RWPE1 (cell line): ENCODE measurements at regions not wholly inside any gene's neighbourhood (a gene's known extent, or its start where the extent isn't known, plus 50 kb on each side); places are given as distances from the start of the nearest gene placed in this dataset.

Experiments used
- CTCF ChIA-PET: fragments of 350-600 bp; sonication (Branson Sonifier 250); formaldehyde crosslinking; extraction: SDS; loops from one replicate; lab custom pipeline; 2021; lab: Yijun Ruan, JAX
- POLR2A ChIA-PET: fragments of 400-600 bp; formaldehyde crosslinking; extraction: SDS; loops from one replicate; lab custom pipeline; 2020; ENCODE audit warnings: antibody characterized with exemption; ENCODE audit not compliant: low non-redundant PET; lab: Yijun Ruan, JAX
- DNase-seq: peaks from one replicate; pipeline ENCODE4 v3.0.0; 2012; ENCODE audit warnings: low spot score
- H3K27ac ChIP-seq: fragments of 450-650 bp; 2 replicates; pipeline ENCODE4 v1.5.1; 2017
- TF ChIP-seq, protein P1 (sequence below): fragments of 450-650 bp; conservative IDR thresholded peaks from 2 replicates; pipeline ENCODE4 v1.5.1; 2017; ENCODE audit warnings: low read depth, mild to moderate bottlenecking

DNA sequence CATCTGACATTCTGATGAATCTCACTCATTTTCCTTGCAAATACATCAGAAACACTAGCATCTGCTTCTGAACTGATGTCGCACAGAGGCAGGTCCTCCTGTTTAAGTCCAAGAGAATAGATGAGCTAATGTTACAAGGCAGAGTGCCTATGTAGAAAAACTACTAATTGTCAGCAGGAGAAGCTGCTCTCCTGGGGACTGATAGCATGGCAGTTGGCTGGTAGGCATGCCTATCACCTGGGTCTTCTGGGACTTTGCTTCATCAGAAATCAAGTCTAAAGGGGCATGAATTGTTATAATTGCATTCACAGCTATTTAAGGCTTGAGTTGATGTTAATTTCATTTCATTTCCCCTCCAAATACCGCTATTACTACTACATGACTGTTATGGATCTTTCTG lies 457.2 kb downstream of the RAP2B start:
- ChIA-PET CTCF (interaction anchor here (0.5 kb wide), 2 partner anchors 26 to 1900 kb away, joined by 3 read pairs; no protein-coding TSS in a partner anchor), POLR2A (no interaction called here)
- DNase-seq, result no peak
- H3K27ac ChIP-seq, result no peak overlapping the region
- TF ChIP-seq, protein P1, sequence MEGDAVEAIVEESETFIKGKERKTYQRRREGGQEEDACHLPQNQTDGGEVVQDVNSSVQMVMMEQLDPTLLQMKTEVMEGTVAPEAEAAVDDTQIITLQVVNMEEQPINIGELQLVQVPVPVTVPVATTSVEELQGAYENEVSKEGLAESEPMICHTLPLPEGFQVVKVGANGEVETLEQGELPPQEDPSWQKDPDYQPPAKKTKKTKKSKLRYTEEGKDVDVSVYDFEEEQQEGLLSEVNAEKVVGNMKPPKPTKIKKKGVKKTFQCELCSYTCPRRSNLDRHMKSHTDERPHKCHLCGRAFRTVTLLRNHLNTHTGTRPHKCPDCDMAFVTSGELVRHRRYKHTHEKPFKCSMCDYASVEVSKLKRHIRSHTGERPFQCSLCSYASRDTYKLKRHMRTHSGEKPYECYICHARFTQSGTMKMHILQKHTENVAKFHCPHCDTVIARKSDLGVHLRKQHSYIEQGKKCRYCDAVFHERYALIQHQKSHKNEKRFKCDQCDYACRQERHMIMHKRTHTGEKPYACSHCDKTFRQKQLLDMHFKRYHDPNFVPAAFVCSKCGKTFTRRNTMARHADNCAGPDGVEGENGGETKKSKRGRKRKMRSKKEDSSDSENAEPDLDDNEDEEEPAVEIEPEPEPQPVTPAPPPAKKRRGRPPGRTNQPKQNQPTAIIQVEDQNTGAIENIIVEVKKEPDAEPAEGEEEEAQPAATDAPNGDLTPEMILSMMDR, result no peak

DNA sequence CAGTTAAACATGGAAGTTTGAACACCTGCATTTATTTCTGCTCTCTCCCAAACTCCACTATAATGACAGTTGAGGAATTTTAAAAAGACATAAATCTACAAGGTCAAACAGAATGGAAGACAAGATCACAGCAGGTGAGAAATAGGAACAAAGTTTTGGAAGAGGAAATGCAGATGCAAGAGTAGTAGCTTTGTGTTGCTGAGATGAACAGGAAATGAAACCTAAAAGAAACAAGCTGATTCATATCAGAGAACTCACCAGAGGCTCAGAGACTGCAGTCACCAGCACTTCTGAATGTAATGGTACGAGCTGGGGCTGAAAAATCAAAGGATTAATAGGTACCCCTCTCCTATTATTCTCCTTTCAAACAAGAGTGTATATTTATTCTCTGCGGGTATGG lies 459.9 kb downstream of the RAP2B start:
- ChIA-PET CTCF (interaction anchor here (1.0 to 1.4 kb wide), 2 partner anchors 16 to 19 kb away, joined by 3 read pairs; no protein-coding TSS in a partner anchor), POLR2A (no interaction called here)
- no peak overlapping the region for H3K27ac ChIP-seq
- TF ChIP-seq, protein P1, result no peak
- no peak for DNase-seq

DNA sequence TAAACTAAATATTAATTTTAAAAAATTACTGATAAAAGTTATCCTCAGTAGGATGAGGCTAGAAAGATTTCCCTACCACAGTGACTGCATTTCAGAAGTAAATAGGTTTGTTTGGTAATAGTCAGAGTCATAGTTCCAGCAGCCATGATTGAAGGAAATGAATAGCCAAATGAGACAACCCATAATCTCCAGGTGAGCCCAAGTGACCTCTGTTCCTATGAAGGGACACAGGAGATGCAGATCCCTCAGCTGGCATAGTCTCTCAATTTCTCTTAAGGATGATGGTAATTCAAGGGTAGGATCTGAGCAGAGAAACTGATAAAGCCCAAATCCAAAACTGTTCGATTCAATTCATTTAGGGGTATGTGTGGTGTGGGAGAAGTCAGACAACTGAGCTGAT lies 461.8 kb downstream of the RAP2B start:
- TF ChIP-seq, protein P1, result no peak
- CTCF ChIA-PET, result no interaction called here
- POLR2A ChIA-PET, result no interaction called here
- H3K27ac ChIP-seq, result no peak overlapping the region
- DNase-seq, result no peak

DNA sequence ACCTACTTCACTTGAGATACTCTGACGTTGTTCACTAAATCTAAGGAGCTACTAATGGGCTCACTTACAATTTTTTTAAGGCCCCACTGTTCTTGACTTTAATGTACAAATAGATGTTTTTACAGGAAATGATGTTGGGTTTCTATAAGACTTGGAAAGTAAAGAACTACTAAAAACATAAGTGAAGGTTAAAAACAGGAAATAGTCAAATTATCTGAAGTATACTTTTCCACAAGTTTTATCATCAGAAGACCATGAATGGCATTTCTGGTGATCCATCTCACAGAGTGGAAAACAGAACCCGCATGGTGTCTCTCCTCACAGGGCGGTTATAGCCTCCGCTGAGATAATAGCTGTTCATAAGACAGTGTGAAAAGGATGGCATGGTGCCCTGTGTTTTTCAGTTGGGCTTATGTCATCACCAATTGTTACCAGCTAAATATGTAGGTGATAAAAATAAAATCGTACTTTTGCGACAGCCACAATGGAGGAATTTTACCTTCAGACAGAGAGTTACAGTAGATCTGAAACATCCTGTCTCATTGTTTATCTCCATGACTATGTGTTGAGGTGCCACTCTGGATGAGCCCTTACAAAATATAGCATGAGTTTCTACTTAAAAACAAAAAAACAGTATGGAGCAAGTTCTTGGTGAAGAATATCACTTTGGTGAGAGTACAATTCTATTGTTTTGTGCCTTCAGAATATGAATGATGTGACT lies 462.4 kb downstream of the RAP2B start:
- ChIA-PET CTCF (interaction anchor here (0.6 kb wide), 1 partner anchor 417 kb away, joined by 3 read pairs; no protein-coding TSS in a partner anchor), POLR2A (no interaction called here)
- TF ChIP-seq, protein P1, result no peak
- no peak overlapping the region for H3K27ac ChIP-seq
- DNase-seq, result no peak

DNA sequence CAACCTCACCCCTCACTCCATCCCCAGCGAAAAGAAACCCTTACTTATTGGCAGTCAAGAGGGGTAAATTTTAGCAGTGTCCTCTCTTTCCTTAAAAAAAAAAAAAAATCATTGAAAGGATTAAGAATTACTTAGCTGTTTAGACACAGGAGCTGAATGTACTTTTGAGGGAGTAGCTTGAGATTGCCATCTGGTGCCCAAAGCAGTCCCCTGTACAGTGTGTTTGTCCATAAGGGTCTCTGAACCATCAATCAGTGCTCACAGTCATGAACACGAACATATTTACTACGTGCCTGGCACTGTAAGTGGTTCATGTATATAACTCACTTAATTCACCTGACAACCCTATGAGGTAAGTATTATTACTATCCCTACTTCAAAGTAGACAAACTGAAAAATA lies 463.5 kb downstream of the RAP2B start:
- POLR2A ChIA-PET, result no interaction called here
- no peak overlapping the region for H3K27ac ChIP-seq
- DNase-seq, result no peak
- TF ChIP-seq, protein P1, result no peak
- CTCF ChIA-PET, result interaction anchor here (0.6 to 0.7 kb wide), 2 partner anchors 145 to 526 kb away, joined by 4 to 5 read pairs; no protein-coding TSS in a partner anchor

DNA sequence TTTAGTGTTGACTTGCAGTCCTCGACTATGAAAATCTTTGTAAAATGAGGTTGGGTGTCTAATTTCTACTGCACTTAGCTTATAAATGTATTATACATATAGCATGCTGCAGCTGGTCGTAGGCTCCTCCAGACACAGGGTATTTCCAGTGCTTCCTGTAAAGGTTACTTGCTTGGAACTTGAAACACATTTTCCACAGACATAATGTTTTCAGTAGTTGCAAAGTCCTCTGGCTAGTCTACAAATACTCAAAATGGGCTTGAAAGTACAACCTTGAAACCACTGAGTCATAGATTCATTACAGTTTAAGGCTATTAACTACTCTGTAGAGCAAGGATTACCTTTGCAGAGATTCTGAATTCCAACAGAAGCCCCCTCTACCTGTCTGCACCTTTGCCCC lies 464.1 kb downstream of the RAP2B start:
- POLR2A ChIA-PET, result no interaction called here
- H3K27ac ChIP-seq, result no peak overlapping the region
- CTCF ChIA-PET, result no interaction called here
- DNase-seq, result no peak
- TF ChIP-seq, protein P1, result no peak
